Stomach (tissue), 4 donors: ENCODE measurements at regions not wholly inside any gene's neighbourhood (a gene's known extent, or its start where the extent isn't known, plus 50 kb on each side); places are given as distances from the start of the nearest gene placed in this dataset.

Experiments used
- CTCF ChIP-seq, 7 experiments: fragments of 450-650 bp in 4 of 7; fragments of 200-600 bp in 3 of 7; sonication (generic) in 3 of 7; IDR thresholded peaks; one replicate each; pipeline ENCODE4 v1.5.1; 2016 to 2019; ENCODE audit warnings: antibody characterized with exemption in 7 of 7, control low read depth in 2 of 7, mild to moderate bottlenecking in 1 of 7
- EP300 ChIP-seq: sonication (generic); formaldehyde crosslinking; IDR thresholded peaks from one replicate; pipeline ENCODE4 v1.6.1; 2017; ENCODE audit warnings: antibody characterized with exemption

DNA sequence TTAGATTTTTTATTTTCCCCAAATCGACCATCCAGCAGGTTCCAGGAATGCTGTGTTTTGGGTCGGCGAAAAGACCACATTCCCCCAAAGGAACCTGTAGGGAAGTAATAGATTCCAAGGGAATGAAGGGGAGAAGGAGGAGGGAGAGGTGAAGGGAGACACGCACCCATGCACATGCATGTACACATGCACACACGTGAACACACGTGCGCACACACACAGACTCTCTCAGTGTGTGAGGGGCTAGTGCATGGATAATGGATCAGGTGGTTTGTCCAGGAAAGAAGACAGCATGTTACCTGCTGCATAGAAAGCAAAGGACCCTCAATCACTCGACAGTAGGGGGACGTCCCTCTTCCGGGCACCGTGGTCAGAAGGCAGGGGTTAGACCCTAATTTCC lies 52.4 kb upstream of the PDE10A start:
- TF ChIP-seq CTCF (IDR thresholded peaks at IDR 0.05) (no peak), EP300 (no peak)
